MM.1S (cell line): ENCODE measurements at regions not wholly inside any gene's neighbourhood (a gene's known extent, or its start where the extent isn't known, plus 50 kb on each side); places are given as distances from the start of the nearest gene placed in this dataset.

Source experiments
- DNase-seq: peaks from one replicate; pipeline ENCODE4 v3.0.0-alpha.2; 2015
- H2AFZ ChIP-seq: fragments of 300-600 bp; sonication (generic); 2 replicates; pipeline ENCODE4 v1.6.0; 2016; ENCODE audit warnings: antibody characterized with exemption, low read length
- H3F3A ChIP-seq: fragments of 300-600 bp; sonication (generic); 2 replicates; pipeline ENCODE4 v1.6.1; 2016; ENCODE audit warnings: mild to moderate bottlenecking, antibody characterized with exemption, low read length, moderate library complexity, mixed read lengths; ENCODE audit not compliant: insufficient read depth
- H3K27ac ChIP-seq: fragments of 300-600 bp; sonication (generic); 2 replicates; pipeline ENCODE4 v1.5.1; 2016; ENCODE audit warnings: mild to moderate bottlenecking, low read length
- H3K27me3 ChIP-seq: fragments of 300-600 bp; sonication (generic); replicated peaks from 2 replicates; pipeline ENCODE4 v1.6.0; 2016; ENCODE audit warnings: low read length; ENCODE audit not compliant: insufficient read depth
- H3K36me3 ChIP-seq: fragments of 300-600 bp; sonication (generic); replicated peaks from 2 replicates; pipeline ENCODE4 v1.6.1; 2016; ENCODE audit warnings: mild to moderate bottlenecking, low read length, mixed read lengths; ENCODE audit not compliant: insufficient read depth
- H3K4me1 ChIP-seq: fragments of 300-600 bp; sonication (generic); 2 replicates; pipeline ENCODE4 v1.6.1; 2016; ENCODE audit warnings: low read length, mixed read lengths
- H3K4me2 ChIP-seq: fragments of 300-600 bp; sonication (generic); 2 replicates; pipeline ENCODE4 v1.6.0; 2016; ENCODE audit warnings: low read depth, low read length
- H3K4me3 ChIP-seq: fragments of 300-600 bp; sonication (generic); 2 replicates; pipeline ENCODE4 v1.5.1; 2016; ENCODE audit warnings: low read length, mixed read lengths
- H3K79me2 ChIP-seq: fragments of 300-600 bp; sonication (generic); 2 replicates; pipeline ENCODE4 v1.6.1; 2016; ENCODE audit warnings: mixed run types, low read length, mixed read lengths
- H3K9ac ChIP-seq: fragments of 300-600 bp; sonication (generic); 2 replicates; pipeline ENCODE4 v1.6.1; 2016; ENCODE audit warnings: low read length, mixed read lengths
- H3K9me2 ChIP-seq: fragments of 300-600 bp; sonication (generic); replicated peaks from 2 replicates; pipeline ENCODE4 v1.6.1; 2016; ENCODE audit warnings: mild to moderate bottlenecking, low read length, mixed read lengths; ENCODE audit not compliant: insufficient read depth
- H3K9me3 ChIP-seq: fragments of 300-600 bp; sonication (generic); replicated peaks from 2 replicates; pipeline ENCODE4 v1.6.1; 2016; ENCODE audit warnings: mild to moderate bottlenecking, low read length, mixed read lengths; ENCODE audit not compliant: insufficient read depth
- H4K20me1 ChIP-seq: fragments of 300-600 bp; sonication (generic); 2 replicates; pipeline ENCODE4 v1.6.1; 2016; ENCODE audit warnings: mild to moderate bottlenecking, low read length, moderate library complexity, mixed read lengths; ENCODE audit not compliant: insufficient read depth
- CTCF ChIP-seq: fragments of 300-600 bp; sonication (generic); IDR thresholded peaks from 2 replicates; pipeline ENCODE4 v1.5.1; 2016; ENCODE audit warnings: antibody characterized with exemption, low read length, mixed read lengths
- EZH2 ChIP-seq: fragments of 300-600 bp; sonication (generic); optimal IDR thresholded peaks from 2 replicates; pipeline ENCODE3; 2017; ENCODE audit warnings: low read depth, mild to moderate bottlenecking, antibody characterized with exemption, low read length, mixed read lengths
- EZH2phosphoT487 ChIP-seq: fragments of 300-600 bp; sonication (generic); IDR thresholded peaks from 2 replicates; pipeline ENCODE4 v1.6.1; 2018; ENCODE audit warnings: antibody characterized with exemption, low read length

GRCh38 chr6:43976706-43977403, 150.4 kb downstream of the MRPL14 start:
- no peak for TF ChIP-seq CTCF
- no peak for TF ChIP-seq EZH2phosphoT487
- no peak for TF ChIP-seq EZH2
- Histone ChIP-seq H2AFZ (no peak overlapping the region), H3K9me3 (no peaks in the 10 kb centered on the region), H3K4me2 (peak overlapping the region; percentile 35; the same call in 1 of the 2 replicates), H3K36me3 (no peaks in the 10 kb centered on the region), H3K27ac (peak overlapping the region; percentile 44; the same call in 1 of the 2 replicates), H3F3A (peaks cover 12% of the 10 kb centered on the region; the same call in 1 of the 2 replicates), H3K4me1 (peaks cover 19% of the 10 kb centered on the region), H3K79me2 (no peaks in the 10 kb centered on the region), H3K27me3 (no peaks in the 10 kb centered on the region), H4K20me1 (no peaks in the 10 kb centered on the region), H3K9ac (no peak overlapping the region), H3K4me3 (no peak overlapping the region), H3K9me2 (no peaks in the 10 kb centered on the region)
- DNase-seq = no peak

GRCh38 chr6:43974643-43975230, 152.5 kb downstream of the MRPL14 start:
- Histone ChIP-seq H3K27me3 (no peaks in the 10 kb centered on the region), H4K20me1 (no peaks in the 10 kb centered on the region), H3K27ac (no peak overlapping the region), H3K4me2 (no peak overlapping the region), H3K9ac (no peak overlapping the region), H3K4me1 (peaks cover 19% of the 10 kb centered on the region), H3K79me2 (no peaks in the 10 kb centered on the region), H3F3A (peaks cover 12% of the 10 kb centered on the region; the same call in 1 of the 2 replicates), H3K9me2 (no peaks in the 10 kb centered on the region), H2AFZ (no peak overlapping the region), H3K4me3 (no peak overlapping the region), H3K36me3 (no peaks in the 10 kb centered on the region), H3K9me3 (no peaks in the 10 kb centered on the region)
- DNase-seq = no peak
- TF ChIP-seq EZH2 (no peak), CTCF (no peak), EZH2phosphoT487 (no peak)

- peaks cover 15% of the 10 kb centered on the region for H3K4me1 ChIP-seq
Observed at GRCh38 chr6:43973357-43973756, 153.9 kb downstream of the MRPL14 start.

More at GRCh38 chr6:43973357-43973756, 153.9 kb downstream of the MRPL14 start:
- H3K9ac ChIP-seq = no peak overlapping the region
- H3K4me2 ChIP-seq = no peak overlapping the region
- peaks cover 12% of the 10 kb centered on the region; the same call in 1 of the 2 replicates for H3F3A ChIP-seq
- DNase-seq = no peak
- H3K9me3 ChIP-seq = no peaks in the 10 kb centered on the region
- H2AFZ ChIP-seq = no peak overlapping the region
- H3K4me3 ChIP-seq = no peak overlapping the region
- H3K27ac ChIP-seq = no peak overlapping the region
- TF ChIP-seq EZH2 (no peak), CTCF (no peak), EZH2phosphoT487 (no peak)
- H3K27me3 ChIP-seq = no peaks in the 10 kb centered on the region
- no peaks in the 10 kb centered on the region for H3K79me2 ChIP-seq
- H3K9me2 ChIP-seq = no peaks in the 10 kb centered on the region
- H4K20me1 ChIP-seq = no peaks in the 10 kb centered on the region
- no peaks in the 10 kb centered on the region for H3K36me3 ChIP-seq
